ENCODE measurements at regions not wholly inside any gene's neighbourhood (a gene's known extent, or its start where the extent isn't known, plus 50 kb on each side); places are given as distances from the start of the nearest gene placed in this dataset.

- ATAC-seq (no peak), DNase-seq (ENCODE audit: low spot score) (no peak)
Measured at GRCh38 chr20:60652046-60652445, 600.0 kb upstream of the CDH4 start.

GRCh38 chr20:60652615-60653014 is 599.4 kb upstream of the CDH4 start:
- ATAC-seq, result no peak
- no peak for DNase-seq (ENCODE audit: low spot score)

- ATAC-seq (no peak), DNase-seq (ENCODE audit: low spot score) (no peak)
Measured at GRCh38 chr20:60653111-60653845, 598.8 kb upstream of the CDH4 start.

- DNase-seq (ENCODE audit: low spot score) (no peak), ATAC-seq (no peak)
Measured at GRCh38 chr20:60658681-60659080, 593.4 kb upstream of the CDH4 start.

GRCh38 chr20:60659240-60659639 is 592.8 kb upstream of the CDH4 start:
- DNase-seq (ENCODE audit: low spot score) (no peak), ATAC-seq (no peak)

GRCh38 chr20:60662307-60662706 is 589.8 kb upstream of the CDH4 start:
- no peak for DNase-seq (ENCODE audit: low spot score)
- ATAC-seq, result no peak

GRCh38 chr20:60664106-60664505 is 588.0 kb upstream of the CDH4 start:
- ATAC-seq, result no peak
- no peak for DNase-seq (ENCODE audit: low spot score)

- no peak for ATAC-seq
- no peak for DNase-seq (ENCODE audit: low spot score)
Measured at GRCh38 chr20:60667641-60668040, 584.4 kb upstream of the CDH4 start.

- DNase-seq (ENCODE audit: low spot score), result no peak
- no peak for ATAC-seq
Measured at GRCh38 chr20:60669211-60669610, 582.9 kb upstream of the CDH4 start.

GRCh38 chr20:60676011-60676410 is 576.0 kb upstream of the CDH4 start:
- ATAC-seq (no peak), DNase-seq (ENCODE audit: low spot score) (no peak)

- ATAC-seq, result no peak
- no peak for DNase-seq (ENCODE audit: low spot score)
Measured at GRCh38 chr20:60677819-60678218, 574.2 kb upstream of the CDH4 start.

GRCh38 chr20:60680554-60680953 is 571.5 kb upstream of the CDH4 start:
- ATAC-seq (no peak), DNase-seq (ENCODE audit: low spot score) (no peak)

GRCh38 chr20:60687213-60687612 is 564.8 kb upstream of the CDH4 start:
- DNase-seq (ENCODE audit: low spot score), result no peak
- no peak for ATAC-seq

- no peak for DNase-seq (ENCODE audit: low spot score)
- no peak for ATAC-seq
Measured at GRCh38 chr20:60690771-60691170, 561.3 kb upstream of the CDH4 start.

GRCh38 chr20:60691966-60692615 is 560.0 kb upstream of the CDH4 start:
- ATAC-seq, result no peak

GRCh38 chr20:60693496-60694133 is 558.4 kb upstream of the CDH4 start:
- no peak for DNase-seq (ENCODE audit: low spot score)

More at GRCh38 chr20:60691966-60692615, 560.0 kb upstream of the CDH4 start:
- no peak for DNase-seq (ENCODE audit: low spot score)

GRCh38 chr20:60694763-60695162 is 557.3 kb upstream of the CDH4 start:
- no peak for DNase-seq (ENCODE audit: low spot score)
- ATAC-seq, result no peak

More at GRCh38 chr20:60693496-60694133, 558.4 kb upstream of the CDH4 start:
- no peak for ATAC-seq

GRCh38 chr20:60695226-60696000 is 556.6 kb upstream of the CDH4 start:
- ATAC-seq, result no peak

GRCh38 chr20:60697252-60697651 is 554.8 kb upstream of the CDH4 start:
- ATAC-seq (no peak), DNase-seq (ENCODE audit: low spot score) (no peak)

More at GRCh38 chr20:60695226-60696000, 556.6 kb upstream of the CDH4 start:
- DNase-seq (ENCODE audit: low spot score), result no peak

- DNase-seq (ENCODE audit: low spot score) (no peak), ATAC-seq (no peak)
Measured at GRCh38 chr20:60700728-60701127, 551.3 kb upstream of the CDH4 start.

- DNase-seq (ENCODE audit: low spot score) (no peak), ATAC-seq (no peak)
Measured at GRCh38 chr20:60704147-60704546, 547.9 kb upstream of the CDH4 start.

Data from left lobe of liver (tissue), 2 donors.